ENCODE measurements at regions not wholly inside any gene's neighbourhood (a gene's known extent, or its start where the extent isn't known, plus 50 kb on each side); places are given as distances from the start of the nearest gene placed in this dataset.

- no peak for TF ChIP-seq ZNF592 (IDR thresholded peaks at IDR 0.05)
- no peak for TF ChIP-seq ZNF699 (CRISPR knock-in tag; IDR thresholded peaks at IDR 0.05; ENCODE audit: insufficient replicate concordance)
- TF ChIP-seq ZNF197 (CRISPR knock-in tag; IDR thresholded peaks at IDR 0.05; ENCODE audit: low read depth): no peak
- TF ChIP-seq NCOA1 (IDR thresholded peaks at IDR 0.05; ENCODE audit: low read depth): no peak
- TF ChIP-seq ZNF740 (CRISPR knock-in tag; IDR thresholded peaks at IDR 0.05): no peak
- TF ChIP-seq ZNF740 (tag; IDR thresholded peaks at IDR 0.05): no peak
Measured at GRCh38 chr19:16012552-16012951, 63.7 kb upstream of the TPM4 start (continued).
